Thyroid gland (tissue), 4 donors: ENCODE measurements at regions not wholly inside any gene's neighbourhood (a gene's known extent, or its start where the extent isn't known, plus 50 kb on each side); places are given as distances from the start of the nearest gene placed in this dataset.

Source experiments
- CTCF ChIP-seq, 6 experiments: fragments of 200-600 bp in 3 of 6; fragments of 450-650 bp in 3 of 6; sonication (generic) in 3 of 6; IDR thresholded peaks; one replicate each; pipeline ENCODE4 v1.5.1; 2016 to 2019; ENCODE audit warnings: antibody characterized with exemption in 6 of 6, mild to moderate bottlenecking in 2 of 6, inconsistent platforms in 1 of 6, moderate library complexity in 1 of 6
- POLR2A ChIP-seq, 2 donors: fragments of 450-650 bp; IDR thresholded peaks; one replicate each; pipeline ENCODE4 v1.6.1; 2017; ENCODE audit warnings: antibody characterized with exemption in 2 of 2, mild to moderate bottlenecking in 2 of 2, moderate library complexity in 1 of 2

- TF ChIP-seq CTCF (IDR thresholded peaks at IDR 0.05) (no peak), POLR2A (IDR thresholded peaks at IDR 0.05) (no peak)
These were observed 81.5 kb downstream of the NDUFS5 start for GRCh38 chr1:39107341-39108290.
